HepG2 (cell line): ENCODE measurements at regions not wholly inside any gene's neighbourhood (a gene's known extent, or its start where the extent isn't known, plus 50 kb on each side); places are given as distances from the start of the nearest gene placed in this dataset.

Experiments
- ATAC-seq: fragments of 200-7000 bp; cut with Tn5 transposase; 3 replicates; pipeline ENCODE4 v1.9.1; 2020; ENCODE audit warnings: mild to moderate bottlenecking, moderate library complexity
- BruUV-seq: library from RNA; stranded (reverse); fragments of 400-500 nt; replicated peaks from 2 replicates; lab custom pipeline; 2021; lab: Mats Ljungman, UMichigan
- CTCF ChIA-PET: fragments of 300-600 bp; formaldehyde crosslinking; extraction: SDS; loops from one replicate; lab custom pipeline; 2021; ENCODE audit warnings: low total read pairs, inconsistent platforms, low intra/inter-chr PET ratio; lab: Yijun Ruan, JAX
- POLR2A ChIA-PET: fragments of 350-600 bp; sonication (Branson Sonifier 250); formaldehyde crosslinking; loops from one replicate; lab custom pipeline; 2020; ENCODE audit warnings: antibody characterized with exemption, inconsistent platforms; lab: Yijun Ruan, JAX
- DNase-seq: peaks from one replicate; pipeline ENCODE4 v3.0.0-alpha.2; 2015; ENCODE audit warnings: low spot score
- FAIRE-seq: peaks from 3 replicates; lab custom pipeline; 2011; peaks lifted over from hg19 to GRCh38; lab: Jason Lieb, UNC
- H2AFZ ChIP-seq: one replicate; pipeline ENCODE4 v1.6.1; 2011; ENCODE audit warnings: low read length, inconsistent platforms
- H3K27ac ChIP-seq: fragments of 300-600 bp; 3 replicates; pipeline ENCODE4 v1.8.0; 2011; ENCODE audit warnings: mixed run types, mild to moderate bottlenecking, mixed read lengths, low read length, inconsistent platforms; ENCODE audit not compliant: insufficient read depth; ENCODE audit errors: extremely low read length
- H3K27me3 ChIP-seq, 2 experiments: fragments of 200-600 bp in 1 of 2; 2 replicates in 1 of 2; 3 replicates in 1 of 2; pipeline versions ENCODE4 v1.6.0 to v1.8.0; 2011; ENCODE audit warnings: low read length in 2 of 2, mild to moderate bottlenecking in 2 of 2, moderate library complexity in 2 of 2, inconsistent platforms in 1 of 2; ENCODE audit not compliant: insufficient read depth in 2 of 2, control insufficient read depth in 1 of 2
- H3K36me3 ChIP-seq, 2 experiments: fragments of 200-600 bp in 1 of 2; replicated peaks in 1 of 2; 2 replicates in 1 of 2; 3 replicates in 1 of 2; pipeline versions ENCODE4 v1.5.1 to v1.8.0; 2011; ENCODE audit warnings: low read length in 2 of 2, inconsistent platforms in 1 of 2; ENCODE audit not compliant: insufficient read depth in 2 of 2, control insufficient read depth in 1 of 2
- H3K4me1 ChIP-seq: 2 replicates; pipeline ENCODE4 v1.5.1; 2012; ENCODE audit warnings: low read length, inconsistent platforms; ENCODE audit not compliant: insufficient read depth
- H3K4me2 ChIP-seq: 2 replicates; pipeline ENCODE4 v1.6.0; 2011; ENCODE audit warnings: low read depth, low read length, inconsistent platforms
- H3K4me3 ChIP-seq, 3 experiments: fragments of 200-600 bp in 1 of 3; sonication (generic), shearing (Covaris generic) in 1 of 3; replicated peaks in 1 of 3; 2 replicates each; pipeline ENCODE4 v1.5.1; 2011 to 2016; ENCODE audit warnings: low read length in 3 of 3, inconsistent platforms in 2 of 3, low read depth in 2 of 3, mild to moderate bottlenecking in 2 of 3, control low read depth in 1 of 3, mixed read lengths in 1 of 3; ENCODE audit not compliant: insufficient read depth in 1 of 3
- H3K79me2 ChIP-seq: one replicate; pipeline ENCODE4 v1.6.1; 2011; ENCODE audit warnings: low read length, inconsistent platforms; ENCODE audit not compliant: insufficient read depth
- H3K9ac ChIP-seq: 2 replicates; pipeline ENCODE4 v1.6.0; 2011; ENCODE audit warnings: mild to moderate bottlenecking, low read depth, low read length, inconsistent platforms; ENCODE audit not compliant: insufficient read depth
- H3K9me3 ChIP-seq: 2 replicates; pipeline ENCODE4 v1.5.1; 2012; ENCODE audit warnings: mild to moderate bottlenecking, low read length
- H4K20me1 ChIP-seq: 2 replicates; pipeline ENCODE4 v1.6.0; 2011; ENCODE audit warnings: inconsistent platforms, mild to moderate bottlenecking, low read length, moderate library complexity; ENCODE audit not compliant: insufficient read depth
- FOXK2 ChIP-seq: fragments of 450-650 bp; IDR thresholded peaks from 2 replicates; pipeline ENCODE4 v1.6.1; 2016
- MBNL3 ChIP-seq: fragments of 250-450 bp; sonication (Bioruptor Pico); conservative IDR thresholded peaks from 2 replicates; pipeline ENCODE4 v1.8.0; 2022; ENCODE audit warnings: mild to moderate bottlenecking, inconsistent platforms
- PCBP1 ChIP-seq: fragments of 200-400 bp; formaldehyde crosslinking; IDR thresholded peaks from 2 replicates; pipeline ENCODE4 v1.6.1; 2017; ENCODE audit warnings: mild to moderate bottlenecking, low read depth, low read length, borderline replicate concordance
- PHF8 ChIP-seq: sonication (generic); formaldehyde crosslinking; IDR thresholded peaks from 2 replicates; pipeline ENCODE4 v1.5.0; 2020; ENCODE audit warnings: missing genetic modification reagents
- RFX1 ChIP-seq: fragments of 450-650 bp; IDR thresholded peaks from 2 replicates; pipeline ENCODE4 v1.6.1; 2017
- SATB2 ChIP-seq: sonication (generic); formaldehyde crosslinking; IDR thresholded peaks from 2 replicates; pipeline ENCODE4 v1.5.0; 2020; ENCODE audit warnings: missing genetic modification reagents
- SP4 ChIP-seq: sonication (generic); formaldehyde crosslinking; IDR thresholded peaks from 2 replicates; pipeline ENCODE4 v1.8.1; 2023; ENCODE audit warnings: mild to moderate bottlenecking, missing genetic modification reagents
- SPEN ChIP-seq: sonication (generic); formaldehyde crosslinking; IDR thresholded peaks from 2 replicates; pipeline ENCODE4 v1.5.1; 2020; ENCODE audit warnings: low read depth, mild to moderate bottlenecking, missing genetic modification reagents
- ZMYM3 ChIP-seq: sonication (generic); formaldehyde crosslinking; IDR thresholded peaks from 2 replicates; pipeline ENCODE4 v1.5.1; 2020; ENCODE audit warnings: mild to moderate bottlenecking, missing genetic modification reagents
- ZNF251 ChIP-seq: sonication (generic); formaldehyde crosslinking; IDR thresholded peaks from 2 replicates; pipeline ENCODE4 v1.9.0; 2021; ENCODE audit warnings: mild to moderate bottlenecking, missing genetic modification reagents
- ZNF773 ChIP-seq: sonication (generic); formaldehyde crosslinking; IDR thresholded peaks from 2 replicates; pipeline ENCODE4 v1.4.0; 2020; ENCODE audit warnings: missing genetic modification reagents, borderline replicate concordance
- WGBS: methylation state at CpG from one replicate; pipeline ENCODE4 v1.1.6; 2017; ENCODE audit warnings: low lambda C conversion rate; 5-methylcytosine and 5-hydroxymethylcytosine counted together
- in situ Hi-C: cut with HindIII; loops from 2 replicates; pipeline ENCODE4 v1.10.0; 2017; ENCODE audit warnings: low pct_unique_long_range_greater_than_20kb; ENCODE audit not compliant: extremely low pct_ligation_motif_present
- intact Hi-C: fragments of 100-400 bp; cut with micrococcal nuclease; formaldehyde crosslinking; loops from one replicate; pipeline ENCODE4 v1.10.0; 2022; ENCODE audit not compliant: unreplicated experiment
- TF ChIP-seq, protein P1 (sequence below): sonication (generic); formaldehyde crosslinking; IDR thresholded peaks from 2 replicates; pipeline ENCODE4 v1.4.0; 2020; ENCODE audit warnings: missing genetic modification reagents
- TF ChIP-seq, protein P2 (sequence below): sonication (generic); formaldehyde crosslinking; IDR thresholded peaks from 2 replicates; pipeline ENCODE4 v1.8.0; 2022; ENCODE audit warnings: missing genetic modification reagents, mild to moderate bottlenecking, moderate library complexity, borderline replicate concordance
- TF ChIP-seq, protein P3 (sequence below): sonication (generic); formaldehyde crosslinking; IDR thresholded peaks from 2 replicates; pipeline ENCODE4 v1.4.0; 2020; ENCODE audit warnings: missing genetic modification reagents
- TF ChIP-seq, protein P4 (sequence below): IDR thresholded peaks from 2 replicates; pipeline ENCODE4 v1.6.1; 2016; ENCODE audit warnings: missing biosample characterization, missing genetic modification reagents, low read depth

DNA sequence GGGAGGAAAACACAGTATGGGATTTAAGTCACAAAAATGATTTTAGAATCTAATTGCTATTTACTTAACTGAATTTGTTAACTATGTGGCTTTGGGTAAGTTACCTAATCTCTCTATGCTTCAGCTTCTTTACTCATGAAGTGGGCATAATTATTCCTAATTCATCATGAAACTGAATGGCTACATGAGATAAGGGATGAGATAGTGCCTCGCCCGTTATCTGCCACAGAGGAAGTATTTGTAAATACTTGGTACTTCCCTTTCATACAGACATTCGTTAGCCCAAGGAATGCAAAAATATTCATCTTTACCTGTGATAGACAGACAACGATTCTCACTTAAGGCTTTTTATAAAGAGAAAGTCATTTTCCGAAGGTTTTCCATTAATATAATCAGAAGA, 221.2 kb upstream of the BLID start (continued):
- TF ChIP-seq, protein P1, sequence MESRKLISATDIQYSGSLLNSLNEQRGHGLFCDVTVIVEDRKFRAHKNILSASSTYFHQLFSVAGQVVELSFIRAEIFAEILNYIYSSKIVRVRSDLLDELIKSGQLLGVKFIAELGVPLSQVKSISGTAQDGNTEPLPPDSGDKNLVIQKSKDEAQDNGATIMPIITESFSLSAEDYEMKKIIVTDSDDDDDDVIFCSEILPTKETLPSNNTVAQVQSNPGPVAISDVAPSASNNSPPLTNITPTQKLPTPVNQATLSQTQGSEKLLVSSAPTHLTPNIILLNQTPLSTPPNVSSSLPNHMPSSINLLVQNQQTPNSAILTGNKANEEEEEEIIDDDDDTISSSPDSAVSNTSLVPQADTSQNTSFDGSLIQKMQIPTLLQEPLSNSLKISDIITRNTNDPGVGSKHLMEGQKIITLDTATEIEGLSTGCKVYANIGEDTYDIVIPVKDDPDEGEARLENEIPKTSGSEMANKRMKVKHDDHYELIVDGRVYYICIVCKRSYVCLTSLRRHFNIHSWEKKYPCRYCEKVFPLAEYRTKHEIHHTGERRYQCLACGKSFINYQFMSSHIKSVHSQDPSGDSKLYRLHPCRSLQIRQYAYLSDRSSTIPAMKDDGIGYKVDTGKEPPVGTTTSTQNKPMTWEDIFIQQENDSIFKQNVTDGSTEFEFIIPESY = no peak
- TF ChIP-seq, protein P2, sequence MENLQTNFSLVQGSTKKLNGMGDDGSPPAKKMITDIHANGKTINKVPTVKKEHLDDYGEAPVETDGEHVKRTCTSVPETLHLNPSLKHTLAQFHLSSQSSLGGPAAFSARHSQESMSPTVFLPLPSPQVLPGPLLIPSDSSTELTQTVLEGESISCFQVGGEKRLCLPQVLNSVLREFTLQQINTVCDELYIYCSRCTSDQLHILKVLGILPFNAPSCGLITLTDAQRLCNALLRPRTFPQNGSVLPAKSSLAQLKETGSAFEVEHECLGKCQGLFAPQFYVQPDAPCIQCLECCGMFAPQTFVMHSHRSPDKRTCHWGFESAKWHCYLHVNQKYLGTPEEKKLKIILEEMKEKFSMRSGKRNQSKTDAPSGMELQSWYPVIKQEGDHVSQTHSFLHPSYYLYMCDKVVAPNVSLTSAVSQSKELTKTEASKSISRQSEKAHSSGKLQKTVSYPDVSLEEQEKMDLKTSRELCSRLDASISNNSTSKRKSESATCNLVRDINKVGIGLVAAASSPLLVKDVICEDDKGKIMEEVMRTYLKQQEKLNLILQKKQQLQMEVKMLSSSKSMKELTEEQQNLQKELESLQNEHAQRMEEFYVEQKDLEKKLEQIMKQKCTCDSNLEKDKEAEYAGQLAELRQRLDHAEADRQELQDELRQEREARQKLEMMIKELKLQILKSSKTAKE (CRISPR knock-in tag) = no peak
- TF ChIP-seq PCBP1 = no peak
- TF ChIP-seq ZMYM3 = no peak
- TF ChIP-seq SPEN (CRISPR knock-in tag) = no peak

DNA sequence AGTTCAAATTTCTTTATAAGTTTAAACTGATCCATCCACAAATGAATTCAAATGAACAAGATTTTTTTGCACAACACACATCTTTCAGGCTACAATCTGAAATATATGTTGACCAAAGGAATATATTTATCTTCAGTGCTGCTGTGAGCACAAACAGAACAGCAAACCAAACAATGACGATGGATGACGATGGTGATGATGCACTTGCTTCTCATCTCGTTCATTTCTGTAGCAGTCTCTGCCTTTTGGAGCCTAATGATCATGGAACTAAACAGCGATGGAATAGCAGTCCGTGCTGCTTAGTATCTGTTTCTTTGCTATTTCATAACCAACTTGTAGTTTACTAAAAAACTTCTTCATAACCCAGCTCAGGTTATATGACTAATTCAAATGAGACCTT, 220.7 kb upstream of the BLID start:
- no peak for TF ChIP-seq FOXK2
- no peak for TF ChIP-seq SP4
- no peak for TF ChIP-seq ZNF251 (CRISPR knock-in tag)
- TF ChIP-seq, protein P3, sequence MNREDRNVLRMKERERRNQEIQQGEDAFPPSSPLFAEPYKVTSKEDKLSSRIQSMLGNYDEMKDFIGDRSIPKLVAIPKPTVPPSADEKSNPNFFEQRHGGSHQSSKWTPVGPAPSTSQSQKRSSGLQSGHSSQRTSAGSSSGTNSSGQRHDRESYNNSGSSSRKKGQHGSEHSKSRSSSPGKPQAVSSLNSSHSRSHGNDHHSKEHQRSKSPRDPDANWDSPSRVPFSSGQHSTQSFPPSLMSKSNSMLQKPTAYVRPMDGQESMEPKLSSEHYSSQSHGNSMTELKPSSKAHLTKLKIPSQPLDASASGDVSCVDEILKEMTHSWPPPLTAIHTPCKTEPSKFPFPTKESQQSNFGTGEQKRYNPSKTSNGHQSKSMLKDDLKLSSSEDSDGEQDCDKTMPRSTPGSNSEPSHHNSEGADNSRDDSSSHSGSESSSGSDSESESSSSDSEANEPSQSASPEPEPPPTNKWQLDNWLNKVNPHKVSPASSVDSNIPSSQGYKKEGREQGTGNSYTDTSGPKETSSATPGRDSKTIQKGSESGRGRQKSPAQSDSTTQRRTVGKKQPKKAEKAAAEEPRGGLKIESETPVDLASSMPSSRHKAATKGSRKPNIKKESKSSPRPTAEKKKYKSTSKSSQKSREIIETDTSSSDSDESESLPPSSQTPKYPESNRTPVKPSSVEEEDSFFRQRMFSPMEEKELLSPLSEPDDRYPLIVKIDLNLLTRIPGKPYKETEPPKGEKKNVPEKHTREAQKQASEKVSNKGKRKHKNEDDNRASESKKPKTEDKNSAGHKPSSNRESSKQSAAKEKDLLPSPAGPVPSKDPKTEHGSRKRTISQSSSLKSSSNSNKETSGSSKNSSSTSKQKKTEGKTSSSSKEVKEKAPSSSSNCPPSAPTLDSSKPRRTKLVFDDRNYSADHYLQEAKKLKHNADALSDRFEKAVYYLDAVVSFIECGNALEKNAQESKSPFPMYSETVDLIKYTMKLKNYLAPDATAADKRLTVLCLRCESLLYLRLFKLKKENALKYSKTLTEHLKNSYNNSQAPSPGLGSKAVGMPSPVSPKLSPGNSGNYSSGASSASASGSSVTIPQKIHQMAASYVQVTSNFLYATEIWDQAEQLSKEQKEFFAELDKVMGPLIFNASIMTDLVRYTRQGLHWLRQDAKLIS (CRISPR knock-in tag) = no peak
- no peak for TF ChIP-seq ZNF773 (CRISPR knock-in tag)
- TF ChIP-seq MBNL3 = no peak
- TF ChIP-seq, protein P4, sequence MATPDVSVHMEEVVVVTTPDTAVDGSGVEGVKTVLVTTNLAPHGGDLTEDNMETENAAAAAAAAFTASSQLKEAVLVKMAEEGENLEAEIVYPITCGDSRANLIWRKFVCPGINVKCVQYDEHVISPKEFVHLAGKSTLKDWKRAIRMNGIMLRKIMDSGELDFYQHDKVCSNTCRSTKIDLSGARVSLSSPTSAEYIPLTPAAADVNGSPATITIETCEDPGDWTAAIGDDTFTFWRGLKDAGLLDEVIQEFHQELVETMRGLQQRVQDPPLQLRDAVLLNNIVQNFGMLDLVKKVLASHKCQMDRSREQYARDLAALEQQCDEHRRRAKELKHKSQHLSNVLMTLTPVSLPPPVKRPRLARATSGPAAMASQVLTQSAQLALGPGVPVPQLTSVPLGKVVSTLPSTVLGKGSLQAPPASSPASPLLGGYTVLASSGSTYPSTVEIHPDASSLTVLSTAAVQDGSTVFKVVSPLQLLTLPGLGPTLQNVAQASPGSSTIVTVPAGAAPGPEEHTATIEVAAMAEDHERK (CRISPR knock-in tag) = no peak
- no peak for TF ChIP-seq RFX1
- no peak for TF ChIP-seq PHF8
- no peak for TF ChIP-seq SATB2 (CRISPR knock-in tag)
- Histone ChIP-seq H3K4me1 (no peaks in the 10 kb centered on the region), H2AFZ (no peak overlapping the region), H3K4me2 (no peak overlapping the region), H3K4me3 (no peak overlapping the region), H4K20me1 (no peaks in the 10 kb centered on the region), H3K27ac (no peak overlapping the region), H3K9ac (no peak overlapping the region), H3K9me3 (no peaks in the 10 kb centered on the region), H3K27me3 (no peaks in the 10 kb centered on the region), H3K79me2 (no peaks in the 10 kb centered on the region), H3K36me3 (no peaks in the 10 kb centered on the region)
- DNase-seq = no peak
- 41% methylated on average over 5 of the region's 5 CpGs for WGBS
- intact Hi-C loops (no loop called here), in situ Hi-C loops (no loop called here)
- POLR2A ChIA-PET = no interaction called here
- no peak for ATAC-seq
- CTCF ChIA-PET = no interaction called here
- no peak for FAIRE-seq
- no TSS peak for BruUV-seq
